PC-3 (cell line): ENCODE measurements at regions not wholly inside any gene's neighbourhood (a gene's known extent, or its start where the extent isn't known, plus 50 kb on each side); places are given as distances from the start of the nearest gene placed in this dataset.

Experiments used
- ATAC-seq: fragments of 200-7000 bp; cut with Tn5 transposase; 2 replicates; pipeline ENCODE4 v1.9.1; 2020; ENCODE audit warnings: mild to moderate bottlenecking, moderate library complexity
- BruUV-seq: library from RNA; stranded (reverse); fragments of 400-500 nt; replicated peaks from 2 replicates; lab custom pipeline; 2021; lab: Mats Ljungman, UMichigan
- CTCF ChIA-PET: fragments of 300-600 bp; sonication (Branson Sonifier 250); formaldehyde crosslinking; loops from one replicate; lab custom pipeline; 2022; ENCODE audit warnings: antibody characterized with exemption; lab: Charles Lee
- POLR2A ChIA-PET: fragments of 300-600 bp; sonication (Branson Sonifier 250); formaldehyde crosslinking; loops from one replicate; lab custom pipeline; 2022; ENCODE audit warnings: antibody characterized with exemption; ENCODE audit not compliant: unreplicated experiment; lab: Charles Lee
- DNase-seq: peaks from one replicate; pipeline ENCODE4 v3.0.0-alpha.2; 2015
- H2AFZ ChIP-seq: fragments of 300-600 bp; sonication (generic); 2 replicates; pipeline ENCODE4 v1.6.0; 2016; ENCODE audit warnings: antibody characterized with exemption, low read length
- H3F3A ChIP-seq: fragments of 300-600 bp; sonication (generic); one replicate; pipeline ENCODE4 v1.6.0; 2017; ENCODE audit warnings: antibody characterized with exemption, low read length, control low read depth, mild to moderate bottlenecking; ENCODE audit not compliant: unreplicated experiment
- H3K27ac ChIP-seq: fragments of 300-600 bp; sonication (generic); 2 replicates; pipeline ENCODE4 v1.5.1; 2016; ENCODE audit warnings: mild to moderate bottlenecking, low read length
- H3K27me3 ChIP-seq: fragments of 300-600 bp; sonication (generic); 2 replicates; pipeline ENCODE4 v1.6.1; 2016; ENCODE audit warnings: low read length, mixed read lengths
- H3K36me3 ChIP-seq: fragments of 300-600 bp; sonication (generic); 2 replicates; pipeline ENCODE4 v1.6.1; 2016; ENCODE audit warnings: low read depth, mixed run types, low read length, mixed read lengths
- H3K4me1 ChIP-seq: fragments of 300-600 bp; sonication (generic); 2 replicates; pipeline ENCODE4 v1.5.1; 2016; ENCODE audit warnings: low read length; ENCODE audit not compliant: insufficient read depth
- H3K4me2 ChIP-seq: fragments of 300-600 bp; sonication (generic); 2 replicates; pipeline ENCODE4 v1.6.0; 2016; ENCODE audit warnings: low read length
- H3K4me3 ChIP-seq: fragments of 300-600 bp; sonication (generic); 2 replicates; pipeline ENCODE4 v1.5.1; 2016; ENCODE audit warnings: mild to moderate bottlenecking, low read length, mixed read lengths
- H3K79me2 ChIP-seq: fragments of 300-600 bp; sonication (generic); 2 replicates; pipeline ENCODE4 v1.6.1; 2017; ENCODE audit warnings: low read length, mixed read lengths
- H3K9ac ChIP-seq: fragments of 300-600 bp; sonication (generic); 2 replicates; pipeline ENCODE4 v1.6.0; 2016; ENCODE audit warnings: mild to moderate bottlenecking, low read length
- H3K9me2 ChIP-seq: fragments of 300-600 bp; sonication (generic); replicated peaks from 2 replicates; pipeline ENCODE4 v1.6.1; 2016; ENCODE audit warnings: mixed run types, low read length, mixed read lengths
- H3K9me3 ChIP-seq: fragments of 300-600 bp; sonication (generic); 2 replicates; pipeline ENCODE4 v1.6.1; 2016; ENCODE audit warnings: low read length, mixed read lengths
- H4K20me1 ChIP-seq: fragments of 300-600 bp; sonication (generic); 2 replicates; pipeline ENCODE4 v1.6.1; 2016; ENCODE audit warnings: low read length, mixed read lengths
- EZH2 ChIP-seq: fragments of 300-600 bp; sonication (generic); IDR thresholded peaks from one replicate; pipeline ENCODE4 v1.6.1; 2017; ENCODE audit warnings: antibody characterized with exemption, mild to moderate bottlenecking, low read length; ENCODE audit not compliant: unreplicated experiment
- EZH2phosphoT487 ChIP-seq: fragments of 300-600 bp; sonication (generic); IDR thresholded peaks from 2 replicates; pipeline ENCODE4 v1.6.1; 2018; ENCODE audit warnings: mild to moderate bottlenecking, antibody characterized with exemption, low read length, borderline replicate concordance
- intact Hi-C: fragments of 100-400 bp; cut with micrococcal nuclease; formaldehyde crosslinking; loops from 2 replicates; pipeline ENCODE4 v1.9.0; 2023
- TF ChIP-seq, protein P1 (sequence below): fragments of 300-600 bp; sonication (generic); conservative IDR thresholded peaks from 2 replicates; pipeline ENCODE4 v1.5.1; 2017; ENCODE audit warnings: antibody characterized with exemption, low read depth, mild to moderate bottlenecking, low read length

DNA sequence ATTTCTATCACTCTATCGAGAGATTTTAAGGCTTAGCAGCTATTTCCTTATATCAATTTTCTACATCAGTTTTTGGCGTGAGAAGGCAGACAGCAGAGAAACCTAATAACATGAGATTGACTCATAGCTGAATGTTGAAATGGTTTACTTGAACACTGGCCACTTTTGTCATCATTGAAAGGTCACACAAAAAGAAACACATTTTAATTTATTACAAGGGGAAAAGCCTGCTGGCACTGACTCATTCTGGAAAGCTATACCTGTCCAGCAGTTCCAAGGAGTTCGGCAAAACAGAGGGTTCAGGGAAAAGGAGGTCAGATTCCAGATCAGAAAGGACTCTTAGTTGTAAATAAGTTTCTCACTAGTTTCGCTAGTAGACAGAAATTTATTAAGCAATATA is 566.4 kb downstream of the DNAH5 start:
- ChIA-PET CTCF (interaction anchor here (0.6 kb wide), 2 partner anchors 12 to 671 kb away, joined by 3 to 5 read pairs; no protein-coding TSS in a partner anchor), POLR2A (no interaction called here)
- H3K9me2 ChIP-seq: no peaks in the 10 kb centered on the region
- no peaks in the 10 kb centered on the region for H4K20me1 ChIP-seq
- peak overlapping the region; percentile 62 for H3K9ac ChIP-seq
- ATAC-seq (peak; percentile 88), DNase-seq (peak; percentile 97)
- intact Hi-C loops: loop anchor here (5.0 kb wide), 1 partner anchor 99 kb away; no protein-coding TSS in a partner anchor
- no peaks in the 10 kb centered on the region for H3K79me2 ChIP-seq
- H3K36me3 ChIP-seq: no peaks in the 10 kb centered on the region
- H3K27ac ChIP-seq: peak overlapping the region; percentile 90
- peak overlapping the region; percentile 66 for H3K4me2 ChIP-seq
- H2AFZ ChIP-seq: peak overlapping the region; percentile 19; the same call in 1 of the 2 replicates
- H3K9me3 ChIP-seq: no peaks in the 10 kb centered on the region
- H3F3A ChIP-seq: no peaks in the 10 kb centered on the region
- TF ChIP-seq, protein P1, sequence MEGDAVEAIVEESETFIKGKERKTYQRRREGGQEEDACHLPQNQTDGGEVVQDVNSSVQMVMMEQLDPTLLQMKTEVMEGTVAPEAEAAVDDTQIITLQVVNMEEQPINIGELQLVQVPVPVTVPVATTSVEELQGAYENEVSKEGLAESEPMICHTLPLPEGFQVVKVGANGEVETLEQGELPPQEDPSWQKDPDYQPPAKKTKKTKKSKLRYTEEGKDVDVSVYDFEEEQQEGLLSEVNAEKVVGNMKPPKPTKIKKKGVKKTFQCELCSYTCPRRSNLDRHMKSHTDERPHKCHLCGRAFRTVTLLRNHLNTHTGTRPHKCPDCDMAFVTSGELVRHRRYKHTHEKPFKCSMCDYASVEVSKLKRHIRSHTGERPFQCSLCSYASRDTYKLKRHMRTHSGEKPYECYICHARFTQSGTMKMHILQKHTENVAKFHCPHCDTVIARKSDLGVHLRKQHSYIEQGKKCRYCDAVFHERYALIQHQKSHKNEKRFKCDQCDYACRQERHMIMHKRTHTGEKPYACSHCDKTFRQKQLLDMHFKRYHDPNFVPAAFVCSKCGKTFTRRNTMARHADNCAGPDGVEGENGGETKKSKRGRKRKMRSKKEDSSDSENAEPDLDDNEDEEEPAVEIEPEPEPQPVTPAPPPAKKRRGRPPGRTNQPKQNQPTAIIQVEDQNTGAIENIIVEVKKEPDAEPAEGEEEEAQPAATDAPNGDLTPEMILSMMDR: no peak
- TF ChIP-seq EZH2phosphoT487 (no peak), EZH2 (no peak)
- no TSS peak for BruUV-seq
- H3K27me3 ChIP-seq: no peaks in the 10 kb centered on the region
- peaks cover 21% of the 10 kb centered on the region for H3K4me1 ChIP-seq
- H3K4me3 ChIP-seq: 0 out of 2 replicates have a peak overlapping the region, but pooled peaks have one; percentile 8

DNA sequence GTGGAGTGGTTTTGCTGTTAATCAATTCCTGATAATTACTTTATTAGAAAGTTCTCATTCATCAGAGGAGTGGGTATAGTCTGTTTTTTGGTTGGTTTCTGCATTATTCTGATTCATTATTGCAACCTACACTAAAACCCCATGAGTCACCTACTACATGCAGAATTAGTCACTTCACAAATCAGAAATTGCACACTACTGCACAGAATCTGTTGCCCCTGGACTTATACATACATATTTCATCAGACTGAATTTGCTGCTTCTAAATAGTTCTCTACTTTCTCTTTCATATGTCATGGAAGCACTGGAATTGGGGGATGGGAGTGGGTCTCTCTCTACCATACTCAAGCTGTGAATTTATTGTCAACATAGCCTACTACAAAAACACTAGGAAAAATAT is 585.1 kb downstream of the DNAH5 start:
- H3K4me2 ChIP-seq: peak overlapping the region; percentile 72
- intact Hi-C loops: loop anchor here (10.0 kb wide), 1 partner anchor 405 kb away; no protein-coding TSS in a partner anchor
- H3K4me1 ChIP-seq: peaks cover 34% of the 10 kb centered on the region
- DNase-seq (peak; percentile 89), ATAC-seq (peak; percentile 96)
- H3K9ac ChIP-seq: peak overlapping the region; percentile 5; the same call in 1 of the 2 replicates
- H3K36me3 ChIP-seq: no peaks in the 10 kb centered on the region
- H4K20me1 ChIP-seq: no peaks in the 10 kb centered on the region
- H3F3A ChIP-seq: no peaks in the 10 kb centered on the region
- H3K27ac ChIP-seq: peak overlapping the region; percentile 67
- no TSS peak for BruUV-seq
- TF ChIP-seq EZH2phosphoT487 (no peak), EZH2 (no peak)
- TF ChIP-seq, protein P1: no peak
- no peak overlapping the region for H2AFZ ChIP-seq
- ChIA-PET POLR2A (interaction anchor here (0.6 kb wide), 1 partner anchor 270 kb away, joined by 4 read pairs; no protein-coding TSS in a partner anchor), CTCF (no interaction called here)
- no peaks in the 10 kb centered on the region for H3K9me3 ChIP-seq
- H3K9me2 ChIP-seq: no peaks in the 10 kb centered on the region
- H3K79me2 ChIP-seq: no peaks in the 10 kb centered on the region
- peak overlapping the region; percentile 29 for H3K4me3 ChIP-seq
- H3K27me3 ChIP-seq: no peaks in the 10 kb centered on the region

DNA sequence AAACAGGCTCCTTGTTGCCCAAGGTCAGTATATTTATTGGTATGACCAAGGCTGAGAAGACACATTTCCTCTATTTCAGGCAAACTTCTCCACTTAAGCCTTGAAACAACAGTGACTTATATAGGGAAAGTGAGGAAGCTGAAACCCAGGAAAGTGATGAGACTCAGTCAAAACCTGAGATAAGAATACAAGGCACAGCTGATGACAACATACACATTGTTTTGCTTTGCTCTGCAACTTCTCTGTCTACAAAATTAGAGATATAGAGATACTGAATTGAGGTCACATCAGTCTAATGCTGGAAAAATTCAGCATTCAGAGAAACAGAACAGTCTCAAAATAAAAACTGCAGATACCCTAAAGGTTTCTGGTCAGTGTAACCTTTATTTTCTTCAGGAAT is 586.1 kb downstream of the DNAH5 start:
- CTCF ChIA-PET: no interaction called here

More for the DNA sequence above, 586.1 kb downstream of the DNAH5 start:
- POLR2A ChIA-PET: no interaction called here
- H3K27ac ChIP-seq: peak overlapping the region; percentile 67
- intact Hi-C loops: loop anchor here (10.0 kb wide), 1 partner anchor 404 kb away; no protein-coding TSS in a partner anchor
- H3F3A ChIP-seq: no peaks in the 10 kb centered on the region
- no peak for ATAC-seq
- no peak overlapping the region for H3K9ac ChIP-seq
- DNase-seq: peak; percentile 9
- no TSS peak for BruUV-seq
- H3K4me2 ChIP-seq: peak overlapping the region; percentile 72; the same call in 1 of the 2 replicates
- H3K79me2 ChIP-seq: no peaks in the 10 kb centered on the region
- no peaks in the 10 kb centered on the region for H3K9me2 ChIP-seq
- no peaks in the 10 kb centered on the region for H4K20me1 ChIP-seq
- H3K27me3 ChIP-seq: no peaks in the 10 kb centered on the region
- no peaks in the 10 kb centered on the region for H3K36me3 ChIP-seq
- no peak overlapping the region for H3K4me3 ChIP-seq
- peaks cover 38% of the 10 kb centered on the region for H3K4me1 ChIP-seq
- no peak overlapping the region for H2AFZ ChIP-seq
- H3K9me3 ChIP-seq: no peaks in the 10 kb centered on the region
- TF ChIP-seq EZH2phosphoT487: no peak
- TF ChIP-seq EZH2: no peak
- TF ChIP-seq, protein P1: no peak
